DND-41 (cell line): ENCODE measurements at regions not wholly inside any gene's neighbourhood (a gene's known extent, or its start where the extent isn't known, plus 50 kb on each side); places are given as distances from the start of the nearest gene placed in this dataset.

Experiments used
- CTCF ChIP-seq: IDR thresholded peaks from 2 replicates; pipeline ENCODE4 v1.5.1; 2012; ENCODE audit warnings: borderline replicate concordance, low read length, moderate library complexity, mild to moderate bottlenecking; ENCODE audit not compliant: poor library complexity, severe bottlenecking; ENCODE audit errors: extremely low read depth
- EZH2 ChIP-seq: IDR thresholded peaks from 3 replicates; pipeline ENCODE4 v1.6.1; 2012; ENCODE audit warnings: borderline replicate concordance, low read depth, mild to moderate bottlenecking, moderate library complexity, low read length, inconsistent platforms; ENCODE audit not compliant: severe bottlenecking

GRCh38 chr4:108540536-108540935 lies 79.8 kb upstream of the RPL34 start:
- no peak for TF ChIP-seq CTCF
- TF ChIP-seq EZH2: no peak
